ENCODE measurements at regions not wholly inside any gene's neighbourhood (a gene's known extent, or its start where the extent isn't known, plus 50 kb on each side); places are given as distances from the start of the nearest gene placed in this dataset.

DNA sequence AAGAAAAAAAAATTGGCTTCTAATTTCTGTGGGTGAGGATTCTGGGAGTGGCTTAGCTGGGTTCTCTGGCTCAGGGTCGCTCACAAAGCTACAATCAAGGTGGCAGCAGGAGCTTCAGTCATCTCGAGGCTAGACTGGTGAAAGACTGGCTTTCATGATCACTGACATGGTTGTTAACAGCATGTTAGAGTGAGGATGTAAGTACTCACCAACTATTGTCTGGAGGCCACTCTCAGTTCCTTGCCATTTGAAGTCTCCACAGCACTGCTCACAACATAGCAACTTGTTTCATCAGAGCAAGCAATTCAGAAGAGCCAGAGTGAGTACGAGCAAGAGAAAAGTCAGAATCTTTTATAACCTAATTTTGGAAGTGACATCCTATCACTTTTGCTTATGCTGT is 145.7 kb upstream of the PRSS16 start (continued):
- TF ChIP-seq, protein P1, sequence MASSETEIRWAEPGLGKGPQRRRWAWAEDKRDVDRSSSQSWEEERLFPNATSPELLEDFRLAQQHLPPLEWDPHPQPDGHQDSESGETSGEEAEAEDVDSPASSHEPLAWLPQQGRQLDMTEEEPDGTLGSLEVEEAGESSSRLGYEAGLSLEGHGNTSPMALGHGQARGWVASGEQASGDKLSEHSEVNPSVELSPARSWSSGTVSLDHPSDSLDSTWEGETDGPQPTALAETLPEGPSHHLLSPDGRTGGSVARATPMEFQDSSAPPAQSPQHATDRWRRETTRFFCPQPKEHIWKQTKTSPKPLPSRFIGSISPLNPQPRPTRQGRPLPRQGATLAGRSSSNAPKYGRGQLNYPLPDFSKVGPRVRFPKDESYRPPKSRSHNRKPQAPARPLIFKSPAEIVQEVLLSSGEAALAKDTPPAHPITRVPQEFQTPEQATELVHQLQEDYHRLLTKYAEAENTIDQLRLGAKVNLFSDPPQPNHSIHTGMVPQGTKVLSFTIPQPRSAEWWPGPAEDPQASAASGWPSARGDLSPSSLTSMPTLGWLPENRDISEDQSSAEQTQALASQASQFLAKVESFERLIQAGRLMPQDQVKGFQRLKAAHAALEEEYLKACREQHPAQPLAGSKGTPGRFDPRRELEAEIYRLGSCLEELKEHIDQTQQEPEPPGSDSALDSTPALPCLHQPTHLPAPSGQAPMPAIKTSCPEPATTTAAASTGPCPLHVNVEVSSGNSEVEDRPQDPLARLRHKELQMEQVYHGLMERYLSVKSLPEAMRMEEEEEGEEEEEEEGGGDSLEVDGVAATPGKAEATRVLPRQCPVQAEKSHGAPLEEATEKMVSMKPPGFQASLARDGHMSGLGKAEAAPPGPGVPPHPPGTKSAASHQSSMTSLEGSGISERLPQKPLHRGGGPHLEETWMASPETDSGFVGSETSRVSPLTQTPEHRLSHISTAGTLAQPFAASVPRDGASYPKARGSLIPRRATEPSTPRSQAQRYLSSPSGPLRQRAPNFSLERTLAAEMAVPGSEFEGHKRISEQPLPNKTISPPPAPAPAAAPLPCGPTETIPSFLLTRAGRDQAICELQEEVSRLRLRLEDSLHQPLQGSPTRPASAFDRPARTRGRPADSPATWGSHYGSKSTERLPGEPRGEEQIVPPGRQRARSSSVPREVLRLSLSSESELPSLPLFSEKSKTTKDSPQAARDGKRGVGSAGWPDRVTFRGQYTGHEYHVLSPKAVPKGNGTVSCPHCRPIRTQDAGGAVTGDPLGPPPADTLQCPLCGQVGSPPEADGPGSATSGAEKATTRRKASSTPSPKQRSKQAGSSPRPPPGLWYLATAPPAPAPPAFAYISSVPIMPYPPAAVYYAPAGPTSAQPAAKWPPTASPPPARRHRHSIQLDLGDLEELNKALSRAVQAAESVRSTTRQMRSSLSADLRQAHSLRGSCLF (CRISPR knock-in tag; IDR thresholded peaks at IDR 0.05; ENCODE audit: borderline replicate concordance) = no peak
- TF ChIP-seq POLR2A (IDR thresholded peaks at IDR 0.05; ENCODE audit: insufficient read depth in 1 of 2, low read depth in 2 of 2, low read length in 2 of 2) (no peak), MXI1 (IDR thresholded peaks at IDR 0.05; ENCODE audit: borderline replicate concordance, low read depth, low read length) (no peak), ZNF761 (CRISPR knock-in tag; conservative IDR thresholded peaks at IDR 0.05) (no peak)

DNA sequence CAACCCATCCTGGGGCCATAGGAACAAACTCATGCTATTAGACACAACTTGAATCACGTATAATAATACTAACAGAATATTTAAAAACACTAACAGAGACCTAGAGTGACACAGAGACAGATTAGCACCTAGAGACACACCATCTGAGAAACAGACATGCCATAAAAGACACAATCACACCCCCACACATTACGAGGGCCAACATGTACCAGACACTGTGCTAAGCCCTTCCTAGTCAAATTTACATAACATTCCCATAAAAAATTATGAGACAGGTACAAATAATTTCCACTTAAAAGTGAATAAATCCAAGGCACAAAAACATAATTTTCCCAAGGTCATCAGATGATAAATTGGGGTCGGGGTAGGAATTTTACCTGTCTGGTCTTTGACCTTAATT is 141.1 kb upstream of the PRSS16 start:
- ChIA-PET POLR2A (no interaction called here), CTCF (ENCODE audit: low intra/inter-chr PET ratio, low total read pairs) (no interaction called here)
- H3K4me1 ChIP-seq (ENCODE audit: insufficient read depth, low read length) = no peaks in the 10 kb centered on the region
- no peak overlapping the region for H3K4me3 ChIP-seq (replicated peaks in 1 of 3; ENCODE audit: insufficient read depth in 1 of 3, low read depth in 2 of 3, low read length in 3 of 3)
- H3K79me2 ChIP-seq (ENCODE audit: insufficient read depth, low read length) = no peaks in the 10 kb centered on the region
- H3K36me3 ChIP-seq (replicated peaks in 1 of 2; ENCODE audit: control insufficient read depth in 1 of 2, insufficient read depth in 2 of 2, low read length in 2 of 2) = no peaks in the 10 kb centered on the region
- no peaks in the 10 kb centered on the region for H4K20me1 ChIP-seq (ENCODE audit: insufficient read depth, low read length)
- H3K9ac ChIP-seq (ENCODE audit: insufficient read depth, low read depth, low read length) = no peak overlapping the region
- no peak for ATAC-seq
- no peak overlapping the region for H3K27ac ChIP-seq (ENCODE audit: extremely low read length, insufficient read depth, low read length)
- no peak overlapping the region for H2AFZ ChIP-seq (ENCODE audit: low read length)
- WGBS (ENCODE audit: low lambda C conversion rate) = 2% methylated on average over 3 of the region's 3 CpGs
- in situ Hi-C loops (cut with HindIII; ENCODE audit: extremely low pct_ligation_motif_present, low pct_unique_long_range_greater_than_20kb) = no loop called here
- DNase-seq (ENCODE audit: low spot score) = no peak
- no peak for FAIRE-seq
- intact Hi-C loops (cut with micrococcal nuclease; ENCODE audit: unreplicated experiment) = no loop called here
- no peaks in the 10 kb centered on the region for H3K27me3 ChIP-seq (ENCODE audit: control insufficient read depth in 1 of 2, insufficient read depth in 2 of 2, low read length in 2 of 2)
- H3K4me2 ChIP-seq (ENCODE audit: low read depth, low read length) = no peak overlapping the region
- BruUV-seq (replicated peaks) = no TSS peak
- peaks cover 10% of the 10 kb centered on the region for H3K9me3 ChIP-seq (ENCODE audit: low read length)
- TF ChIP-seq ZBTB8A (CRISPR knock-in tag; IDR thresholded peaks at IDR 0.05; ENCODE audit: borderline replicate concordance, low read depth) (no peak), ZNF484 (CRISPR knock-in tag; IDR thresholded peaks at IDR 0.05; ENCODE audit: borderline replicate concordance, low read depth) (no peak), BRD4 (CRISPR knock-in tag; IDR thresholded peaks at IDR 0.05) (no peak), ZNF354B (CRISPR knock-in tag; IDR thresholded peaks at IDR 0.05) (no peak)
- TF ChIP-seq, protein P2, sequence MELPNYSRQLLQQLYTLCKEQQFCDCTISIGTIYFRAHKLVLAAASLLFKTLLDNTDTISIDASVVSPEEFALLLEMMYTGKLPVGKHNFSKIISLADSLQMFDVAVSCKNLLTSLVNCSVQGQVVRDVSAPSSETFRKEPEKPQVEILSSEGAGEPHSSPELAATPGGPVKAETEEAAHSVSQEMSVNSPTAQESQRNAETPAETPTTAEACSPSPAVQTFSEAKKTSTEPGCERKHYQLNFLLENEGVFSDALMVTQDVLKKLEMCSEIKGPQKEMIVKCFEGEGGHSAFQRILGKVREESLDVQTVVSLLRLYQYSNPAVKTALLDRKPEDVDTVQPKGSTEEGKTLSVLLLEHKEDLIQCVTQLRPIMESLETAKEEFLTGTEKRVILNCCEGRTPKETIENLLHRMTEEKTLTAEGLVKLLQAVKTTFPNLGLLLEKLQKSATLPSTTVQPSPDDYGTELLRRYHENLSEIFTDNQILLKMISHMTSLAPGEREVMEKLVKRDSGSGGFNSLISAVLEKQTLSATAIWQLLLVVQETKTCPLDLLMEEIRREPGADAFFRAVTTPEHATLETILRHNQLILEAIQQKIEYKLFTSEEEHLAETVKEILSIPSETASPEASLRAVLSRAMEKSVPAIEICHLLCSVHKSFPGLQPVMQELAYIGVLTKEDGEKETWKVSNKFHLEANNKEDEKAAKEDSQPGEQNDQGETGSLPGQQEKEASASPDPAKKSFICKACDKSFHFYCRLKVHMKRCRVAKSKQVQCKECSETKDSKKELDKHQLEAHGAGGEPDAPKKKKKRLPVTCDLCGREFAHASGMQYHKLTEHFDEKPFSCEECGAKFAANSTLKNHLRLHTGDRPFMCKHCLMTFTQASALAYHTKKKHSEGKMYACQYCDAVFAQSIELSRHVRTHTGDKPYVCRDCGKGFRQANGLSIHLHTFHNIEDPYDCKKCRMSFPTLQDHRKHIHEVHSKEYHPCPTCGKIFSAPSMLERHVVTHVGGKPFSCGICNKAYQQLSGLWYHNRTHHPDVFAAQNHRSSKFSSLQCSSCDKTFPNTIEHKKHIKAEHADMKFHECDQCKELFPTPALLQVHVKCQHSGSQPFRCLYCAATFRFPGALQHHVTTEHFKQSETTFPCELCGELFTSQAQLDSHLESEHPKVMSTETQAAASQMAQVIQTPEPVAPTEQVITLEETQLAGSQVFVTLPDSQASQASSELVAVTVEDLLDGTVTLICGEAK (IDR thresholded peaks at IDR 0.05) = no peak
- TF ChIP-seq, protein P2 (CRISPR knock-in tag; IDR thresholded peaks at IDR 0.05) = no peak

Data from HepG2 (cell line).